ENCODE measurements at regions not wholly inside any gene's neighbourhood (a gene's known extent, or its start where the extent isn't known, plus 50 kb on each side); places are given as distances from the start of the nearest gene placed in this dataset.
A peak's percentile ranks its signal among the peaks of the same experiment; 100 is the strongest.

DNA sequence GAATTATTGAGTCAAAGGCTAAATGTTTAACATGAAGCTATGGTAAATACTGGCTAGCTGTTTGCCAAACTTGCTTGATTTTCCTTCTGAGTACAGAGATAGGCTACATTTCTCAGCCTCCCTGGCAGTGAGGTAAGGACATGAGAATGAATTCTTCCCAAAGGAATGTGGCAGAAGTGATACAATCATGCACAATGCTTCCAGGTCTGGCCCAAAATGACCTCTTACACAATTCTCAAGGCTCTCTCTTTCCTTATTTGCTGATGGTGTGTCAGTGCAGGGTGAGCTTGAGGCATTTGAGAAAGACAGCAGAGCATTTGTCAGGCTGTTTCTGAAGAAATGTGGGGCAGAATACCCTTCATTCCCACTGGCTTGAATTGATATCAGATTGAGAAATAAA lies 95.6 kb upstream of the NABP1 start:
- Histone ChIP-seq H3K27me3 (ENCODE audit: control insufficient read depth, insufficient read depth, low read length) (no peaks in the 10 kb centered on the region), H3K4me1 (ENCODE audit: control insufficient read depth, extremely low read depth, insufficient read depth, low read length) (no peaks in the 10 kb centered on the region), H3K27ac (ENCODE audit: insufficient read depth, low read length) (peak overlapping the region; percentile 7), H3K4me2 (ENCODE audit: extremely low read depth, insufficient read depth, low read length) (no peak overlapping the region), H3K79me2 (ENCODE audit: control insufficient read depth, insufficient read depth, low read length) (no peaks in the 10 kb centered on the region), H3K9me3 (ENCODE audit: control insufficient read depth, insufficient read depth, low read depth, low read length) (no peaks in the 10 kb centered on the region), H3K4me3 (replicated peaks in 1 of 4; ENCODE audit: control extremely low read depth in 1 of 4, insufficient read depth in 1 of 4, low read depth in 3 of 4, low read length in 4 of 4) (no peak overlapping the region), H3K9ac (ENCODE audit: insufficient read depth, low read length) (no peak overlapping the region), H3K36me3 (ENCODE audit: control insufficient read depth, insufficient read depth, low read length) (no peaks in the 10 kb centered on the region), H4K20me1 (ENCODE audit: control insufficient read depth, extremely low read depth, insufficient read depth, low read length) (no peaks in the 10 kb centered on the region), H2AFZ (ENCODE audit: low read length) (no peak overlapping the region)
- TF ChIP-seq CTCF (conservative IDR thresholded peaks at IDR 0.05 in 1 of 2, IDR thresholded peaks at IDR 0.05 in 1 of 2; ENCODE audit: low read depth in 1 of 2, low read length in 2 of 2) (no peak), EZH2 (IDR thresholded peaks at IDR 0.05; ENCODE audit: low read length, missing control alignments) (no peak)
- peak; percentile 46 to 81 for DNase-seq (ENCODE audit: low read depth in 2 of 2)

GRCh38 chr2:191591025-191591424 lies 86.9 kb upstream of the NABP1 start:
- H3K4me1 ChIP-seq (ENCODE audit: control insufficient read depth, extremely low read depth, insufficient read depth, low read length) = no peaks in the 10 kb centered on the region
- H3K9me3 ChIP-seq (ENCODE audit: control insufficient read depth, insufficient read depth, low read depth, low read length) = no peaks in the 10 kb centered on the region
- H3K4me2 ChIP-seq (ENCODE audit: extremely low read depth, insufficient read depth, low read length) = no peak overlapping the region
- no peak for TF ChIP-seq CTCF (conservative IDR thresholded peaks at IDR 0.05 in 1 of 2, IDR thresholded peaks at IDR 0.05 in 1 of 2; ENCODE audit: low read depth in 1 of 2, low read length in 2 of 2)
- no peak for TF ChIP-seq EZH2 (IDR thresholded peaks at IDR 0.05; ENCODE audit: low read length, missing control alignments)
- H3K36me3 ChIP-seq (ENCODE audit: control insufficient read depth, insufficient read depth, low read length) = no peaks in the 10 kb centered on the region
- no peak overlapping the region for H3K27ac ChIP-seq (ENCODE audit: insufficient read depth, low read length)
- no peak overlapping the region for H3K9ac ChIP-seq (ENCODE audit: insufficient read depth, low read length)
- DNase-seq (ENCODE audit: low read depth in 2 of 2) = no peak
- no peak overlapping the region for H3K4me3 ChIP-seq (replicated peaks in 1 of 4; ENCODE audit: control extremely low read depth in 1 of 4, insufficient read depth in 1 of 4, low read depth in 3 of 4, low read length in 4 of 4)
- no peaks in the 10 kb centered on the region for H4K20me1 ChIP-seq (ENCODE audit: control insufficient read depth, extremely low read depth, insufficient read depth, low read length)
- no peaks in the 10 kb centered on the region for H3K79me2 ChIP-seq (ENCODE audit: control insufficient read depth, insufficient read depth, low read length)
- no peaks in the 10 kb centered on the region for H3K27me3 ChIP-seq (ENCODE audit: control insufficient read depth, insufficient read depth, low read length)
- H2AFZ ChIP-seq (ENCODE audit: low read length) = no peak overlapping the region

GRCh38 chr2:191593622-191594385 lies 84.1 kb upstream of the NABP1 start:
- H3K4me1 ChIP-seq (ENCODE audit: control insufficient read depth, extremely low read depth, insufficient read depth, low read length) = no peaks in the 10 kb centered on the region
- no peaks in the 10 kb centered on the region for H4K20me1 ChIP-seq (ENCODE audit: control insufficient read depth, extremely low read depth, insufficient read depth, low read length)
- no peaks in the 10 kb centered on the region for H3K36me3 ChIP-seq (ENCODE audit: control insufficient read depth, insufficient read depth, low read length)
- H3K27ac ChIP-seq (ENCODE audit: insufficient read depth, low read length) = no peak overlapping the region
- H3K27me3 ChIP-seq (ENCODE audit: control insufficient read depth, insufficient read depth, low read length) = no peaks in the 10 kb centered on the region
- no peak overlapping the region for H3K4me3 ChIP-seq (replicated peaks in 1 of 4; ENCODE audit: control extremely low read depth in 1 of 4, insufficient read depth in 1 of 4, low read depth in 3 of 4, low read length in 4 of 4)
- no peak overlapping the region for H3K4me2 ChIP-seq (ENCODE audit: extremely low read depth, insufficient read depth, low read length)
- H3K79me2 ChIP-seq (ENCODE audit: control insufficient read depth, insufficient read depth, low read length) = no peaks in the 10 kb centered on the region
- no peak overlapping the region for H3K9ac ChIP-seq (ENCODE audit: insufficient read depth, low read length)
- H2AFZ ChIP-seq (ENCODE audit: low read length) = no peak overlapping the region
- peak in 1 of 2 donors; percentile 64 for DNase-seq (ENCODE audit: low read depth in 2 of 2)
- no peak for TF ChIP-seq EZH2 (IDR thresholded peaks at IDR 0.05; ENCODE audit: low read length, missing control alignments)
- no peak for TF ChIP-seq CTCF (conservative IDR thresholded peaks at IDR 0.05 in 1 of 2, IDR thresholded peaks at IDR 0.05 in 1 of 2; ENCODE audit: low read depth in 1 of 2, low read length in 2 of 2)
- H3K9me3 ChIP-seq (ENCODE audit: control insufficient read depth, insufficient read depth, low read depth, low read length) = no peaks in the 10 kb centered on the region
